ENCODE measurements at regions not wholly inside any gene's neighbourhood (a gene's known extent, or its start where the extent isn't known, plus 50 kb on each side); places are given as distances from the start of the nearest gene placed in this dataset.

- no peak for DNase-seq
- WGBS, 2 experiments (ENCODE audit: insufficient coverage in 1 of 2, insufficient read length in 1 of 2): 57% methylated on average over 3 of the region's 3 CpGs; no CpG with 5 or more reads in 1 of the 2 experiments
- H3K36me3 Mint-ChIP-seq (ENCODE audit: low read depth): no peaks in the 10 kb centered on the region
- H3K27ac Mint-ChIP-seq: no peak overlapping the region
- no peak overlapping the region for H3K27ac ChIP-seq (ENCODE audit: low read depth, low read length)
- no peaks in the 10 kb centered on the region for H3K27me3 ChIP-seq (ENCODE audit: control insufficient read depth, insufficient read depth, low read length, poor library complexity, severe bottlenecking)
- peaks cover 4% of the 10 kb centered on the region for H3K9me3 Mint-ChIP-seq
- H3K4me3 ChIP-seq (ENCODE audit: low read length): no peak overlapping the region
- no peak overlapping the region for H3K9ac ChIP-seq (ENCODE audit: extremely low read depth, low read length, poor library complexity, severe bottlenecking)
- no peaks in the 10 kb centered on the region for H3K4me1 ChIP-seq (ENCODE audit: control insufficient read depth, insufficient read depth, low read length)
- TF ChIP-seq CTCF (conservative IDR thresholded peaks at IDR 0.05): no peak
- no peaks in the 10 kb centered on the region for H3K27me3 Mint-ChIP-seq (ENCODE audit: insufficient read depth)
- H3K36me3 ChIP-seq (ENCODE audit: control insufficient read depth, insufficient read depth, low read length): no peaks in the 10 kb centered on the region
- peaks cover under 1% of the 10 kb centered on the region for H3K4me1 Mint-ChIP-seq
- H3K4me3 Mint-ChIP-seq: no peak overlapping the region
- H3K9me3 ChIP-seq (ENCODE audit: control insufficient read depth, low read length): no peaks in the 10 kb centered on the region
Observed at GRCh38 chr4:164239976-164240375, 514.0 kb upstream of the SMIM31 start.

GRCh38 chr4:164251257-164251656 is 502.7 kb upstream of the SMIM31 start:
- Histone ChIP-seq H3K4me3 (ENCODE audit: low read length) (no peak overlapping the region), H3K36me3 (ENCODE audit: control insufficient read depth, insufficient read depth, low read length) (no peaks in the 10 kb centered on the region), H3K4me1 (ENCODE audit: control insufficient read depth, insufficient read depth, low read length) (no peaks in the 10 kb centered on the region), H3K27me3 (ENCODE audit: control insufficient read depth, insufficient read depth, low read length, poor library complexity, severe bottlenecking) (no peaks in the 10 kb centered on the region), H3K9me3 (ENCODE audit: control insufficient read depth, low read length) (no peaks in the 10 kb centered on the region), H3K9ac (ENCODE audit: extremely low read depth, low read length, poor library complexity, severe bottlenecking) (no peak overlapping the region), H3K27ac (ENCODE audit: low read depth, low read length) (no peak overlapping the region)
- no peaks in the 10 kb centered on the region for H3K27me3 Mint-ChIP-seq (ENCODE audit: insufficient read depth)
- no peak for DNase-seq
- WGBS, 2 experiments (ENCODE audit: insufficient coverage in 1 of 2, insufficient read length in 1 of 2): 88 to 93% methylated on average over 5 to 7 of the region's 7 CpGs
- H3K9me3 Mint-ChIP-seq: no peaks in the 10 kb centered on the region
- no peak overlapping the region for H3K4me3 Mint-ChIP-seq
- no peaks in the 10 kb centered on the region for H3K36me3 Mint-ChIP-seq (ENCODE audit: low read depth)
- no peak for TF ChIP-seq CTCF (conservative IDR thresholded peaks at IDR 0.05)
- H3K27ac Mint-ChIP-seq: no peak overlapping the region
- peaks cover 2% of the 10 kb centered on the region for H3K4me1 Mint-ChIP-seq

GRCh38 chr4:164252286-164252685 is 501.6 kb upstream of the SMIM31 start:
- no peak overlapping the region for H3K27ac ChIP-seq (ENCODE audit: low read depth, low read length)
- H3K9me3 Mint-ChIP-seq: no peaks in the 10 kb centered on the region

More at GRCh38 chr4:164252286-164252685, 501.6 kb upstream of the SMIM31 start:
- WGBS, 2 experiments (ENCODE audit: insufficient coverage in 1 of 2, insufficient read length in 1 of 2): 28% methylated on average over 1 of the region's 1 CpG; no CpG with 5 or more reads in 1 of the 2 experiments
- peak; percentile 75 for DNase-seq
- H3K4me3 Mint-ChIP-seq: no peak overlapping the region
- no peaks in the 10 kb centered on the region for H3K9me3 ChIP-seq (ENCODE audit: control insufficient read depth, low read length)
- H3K4me3 ChIP-seq (ENCODE audit: low read length): no peak overlapping the region
- no peak overlapping the region for H3K27ac Mint-ChIP-seq
- H3K4me1 Mint-ChIP-seq: peaks cover 2% of the 10 kb centered on the region
- no peaks in the 10 kb centered on the region for H3K27me3 Mint-ChIP-seq (ENCODE audit: insufficient read depth)
- no peak for TF ChIP-seq CTCF (conservative IDR thresholded peaks at IDR 0.05)
- H3K36me3 Mint-ChIP-seq (ENCODE audit: low read depth): no peaks in the 10 kb centered on the region
- H3K27me3 ChIP-seq (ENCODE audit: control insufficient read depth, insufficient read depth, low read length, poor library complexity, severe bottlenecking): no peaks in the 10 kb centered on the region
- no peaks in the 10 kb centered on the region for H3K36me3 ChIP-seq (ENCODE audit: control insufficient read depth, insufficient read depth, low read length)
- no peaks in the 10 kb centered on the region for H3K4me1 ChIP-seq (ENCODE audit: control insufficient read depth, insufficient read depth, low read length)
- H3K9ac ChIP-seq (ENCODE audit: extremely low read depth, low read length, poor library complexity, severe bottlenecking): no peak overlapping the region
